ENCODE measurements at regions not wholly inside any gene's neighbourhood (a gene's known extent, or its start where the extent isn't known, plus 50 kb on each side); places are given as distances from the start of the nearest gene placed in this dataset.
A peak's percentile ranks its signal among the peaks of the same experiment; 100 is the strongest.

DNA sequence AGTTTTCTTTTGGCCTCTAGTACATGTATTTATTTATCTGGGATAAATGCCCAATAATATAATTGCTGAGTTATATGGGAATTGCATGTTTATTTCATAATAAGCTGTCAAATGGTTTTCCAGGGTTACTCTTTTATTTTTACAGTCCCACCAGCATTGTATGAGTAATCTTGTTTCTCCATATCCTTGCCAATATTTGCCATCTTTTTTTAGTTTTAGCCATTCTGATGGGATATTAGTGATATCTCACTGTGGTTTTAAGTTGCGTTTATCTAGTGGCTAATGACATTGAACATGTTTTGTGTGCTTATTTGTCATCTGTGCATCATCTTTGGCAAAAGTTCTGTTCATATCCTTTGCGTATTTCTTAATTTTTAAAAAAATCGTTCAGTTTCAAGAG is 372.8 kb upstream of the CCDC179 start:
- no peak overlapping the region for H3K27ac ChIP-seq
- WGBS, 10 experiments = 2 to 100% (median 80%) methylated on average over 1 to 3 of the region's 3 CpGs
- no peak for ATAC-seq (replicated peaks in 6 of 8)
- H3K4me1 ChIP-seq (replicated peaks in 1 of 2) = peaks cover 0 to 6% of the 10 kb centered on the region in 2 donors
- in situ Hi-C loops (cut with MboI; ENCODE audit: low pct_unique_long_range_greater_than_20kb in 2 of 9, low sequenced_read_pairs in 9 of 9, unreplicated experiment in 9 of 9) = loop anchor here in 1 of 9 experiments (25.0 kb wide), 1 partner anchor 96 kb away; no protein-coding TSS in a partner anchor
- H3K4me3 ChIP-seq = no peak overlapping the region

- ATAC-seq (replicated peaks in 6 of 8) = no peak
- no peaks in the 10 kb centered on the region for H3K4me1 ChIP-seq (replicated peaks in 1 of 2)
- no peak overlapping the region for H3K4me3 ChIP-seq
- 0 to 100% (median 79%) methylated on average over 2 of the region's 2 CpGs; no CpG with 5 or more reads in 1 of the 10 experiments for WGBS, 10 experiments
- no peak overlapping the region for H3K27ac ChIP-seq
- in situ Hi-C loops (cut with MboI; ENCODE audit: low pct_unique_long_range_greater_than_20kb in 2 of 9, low sequenced_read_pairs in 9 of 9, unreplicated experiment in 9 of 9) = loop anchor here in 1 of 9 experiments (25.0 kb wide), 1 partner anchor 100 kb away; no protein-coding TSS in a partner anchor
Observed at GRCh38 chr11:23236826-23237555, 376.7 kb upstream of the CCDC179 start.

DNA sequence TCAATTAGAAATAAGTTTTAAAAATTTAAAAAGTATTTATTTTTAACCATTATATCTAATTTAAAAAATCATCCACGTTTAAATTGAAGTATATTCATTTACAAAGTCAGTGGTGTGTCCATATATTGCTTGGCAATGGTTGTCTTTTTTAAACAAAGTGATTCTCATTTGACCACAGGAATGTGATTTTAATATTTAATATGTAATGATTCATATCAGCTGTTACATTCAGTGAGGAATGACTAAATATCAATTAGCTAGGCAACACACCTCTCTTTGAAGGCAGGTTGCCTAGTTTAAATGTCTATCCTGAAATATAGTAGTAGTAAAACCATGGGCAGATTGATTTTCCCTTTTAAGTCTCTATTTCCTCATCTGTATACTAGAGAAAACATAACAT is 392.2 kb upstream of the CCDC179 start:
- 20 to 100% (median 60%) methylated on average over 1 of the region's 1 CpG for WGBS, 10 experiments
- in situ Hi-C loops (cut with MboI; ENCODE audit: low pct_unique_long_range_greater_than_20kb in 2 of 9, low sequenced_read_pairs in 9 of 9, unreplicated experiment in 9 of 9) = no loop called here
- Histone ChIP-seq H3K27ac (no peak overlapping the region), H3K4me1 (replicated peaks in 1 of 2) (no peaks in the 10 kb centered on the region), H3K4me3 (no peak overlapping the region)
- no peak for ATAC-seq (replicated peaks in 6 of 8)

DNA sequence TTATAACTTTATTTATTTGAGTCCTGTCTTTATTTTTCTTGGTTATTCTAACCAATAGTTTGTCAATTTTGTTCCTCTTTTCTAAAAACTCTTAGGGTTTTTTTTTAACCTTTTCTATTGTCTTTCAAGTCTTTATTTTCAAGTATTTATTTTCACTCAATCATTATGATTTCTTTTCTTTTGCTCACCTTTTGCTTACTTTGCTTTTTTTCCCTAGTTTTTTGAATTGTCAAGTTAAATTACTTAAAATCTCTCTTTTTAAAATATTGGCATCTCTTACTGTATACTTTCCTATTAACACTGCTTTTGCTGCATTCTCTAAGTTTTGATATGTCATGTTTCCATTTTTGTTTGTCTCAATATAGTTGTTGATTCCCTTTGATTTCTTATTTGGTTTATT is 396.8 kb upstream of the CCDC179 start:
- ATAC-seq (replicated peaks in 6 of 8) = no peak
- in situ Hi-C loops (cut with MboI; ENCODE audit: low pct_unique_long_range_greater_than_20kb in 2 of 9, low sequenced_read_pairs in 9 of 9, unreplicated experiment in 9 of 9) = no loop called here
- Histone ChIP-seq H3K4me3 (no peak overlapping the region), H3K27ac (no peak overlapping the region), H3K4me1 (replicated peaks in 1 of 2) (no peaks in the 10 kb centered on the region)

GRCh38 chr11:23257556-23257955 is 397.3 kb upstream of the CCDC179 start:
- no peak for ATAC-seq (replicated peaks in 6 of 8)
- in situ Hi-C loops (cut with MboI; ENCODE audit: low pct_unique_long_range_greater_than_20kb in 2 of 9, low sequenced_read_pairs in 9 of 9, unreplicated experiment in 9 of 9) = no loop called here
- Histone ChIP-seq H3K4me1 (replicated peaks in 1 of 2) (no peaks in the 10 kb centered on the region), H3K27ac (no peak overlapping the region), H3K4me3 (no peak overlapping the region)

DNA sequence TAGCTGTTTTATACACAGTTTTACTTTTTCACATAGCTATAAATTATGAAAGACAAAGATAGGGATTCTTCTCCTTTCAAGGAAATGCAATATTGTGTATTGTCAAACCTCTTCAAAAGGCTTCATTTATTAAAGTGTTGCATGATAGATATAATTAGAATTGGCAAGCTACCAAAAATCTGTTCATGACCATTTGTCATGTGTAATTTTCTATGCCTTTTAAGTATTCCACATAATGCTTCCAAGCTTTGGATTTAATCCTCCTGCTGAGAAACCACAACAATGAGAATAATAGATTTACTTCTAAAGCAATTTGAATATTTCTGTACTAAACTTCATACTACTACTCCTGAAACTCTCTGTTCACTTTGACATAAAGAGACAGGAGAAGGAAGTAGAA is 403.2 kb upstream of the CCDC179 start:
- Histone ChIP-seq H3K4me3 (no peak overlapping the region), H3K4me1 (replicated peaks in 1 of 2) (peaks cover 0 to 10% of the 10 kb centered on the region in 2 donors), H3K27ac (no peak overlapping the region)
- in situ Hi-C loops (cut with MboI; ENCODE audit: low pct_unique_long_range_greater_than_20kb in 2 of 9, low sequenced_read_pairs in 9 of 9, unreplicated experiment in 9 of 9) = no loop called here
- no peak for ATAC-seq (replicated peaks in 6 of 8)

GRCh38 chr11:23272095-23272494 is 411.8 kb upstream of the CCDC179 start:
- H3K4me1 ChIP-seq (replicated peaks in 1 of 2) = peaks cover 0 to 3% of the 10 kb centered on the region in 2 donors
- in situ Hi-C loops (cut with MboI; ENCODE audit: low pct_unique_long_range_greater_than_20kb in 2 of 9, low sequenced_read_pairs in 9 of 9, unreplicated experiment in 9 of 9) = no loop called here

DNA sequence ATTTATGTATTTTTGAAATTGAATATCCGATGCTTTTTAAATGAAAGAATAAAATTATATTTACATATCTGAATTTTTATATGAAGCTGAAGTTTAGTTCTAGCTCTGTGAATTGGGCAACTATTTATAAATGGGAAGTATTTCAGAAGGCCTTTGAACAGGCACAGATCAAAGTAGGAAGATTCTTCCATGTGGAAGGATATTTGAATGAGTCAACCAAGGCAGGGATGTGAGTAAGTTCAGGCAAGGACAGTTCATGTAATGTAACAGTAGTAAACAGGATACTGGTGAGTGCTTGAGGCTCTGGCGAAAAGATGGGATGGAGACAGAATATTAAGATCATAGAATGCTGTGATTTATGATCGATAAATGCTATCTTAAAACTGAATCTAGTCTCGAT is 417.8 kb upstream of the CCDC179 start:
- WGBS, 10 experiments = 51 to 100% (median 80%) methylated on average over 2 to 4 of the region's 4 CpGs
- ATAC-seq (replicated peaks in 6 of 8) = no peak
- in situ Hi-C loops (cut with MboI; ENCODE audit: low pct_unique_long_range_greater_than_20kb in 2 of 9, low sequenced_read_pairs in 9 of 9, unreplicated experiment in 9 of 9) = no loop called here
- Histone ChIP-seq H3K27ac (no peak overlapping the region), H3K4me1 (replicated peaks in 1 of 2) (no peaks in the 10 kb centered on the region), H3K4me3 (no peak overlapping the region)

More at GRCh38 chr11:23272095-23272494, 411.8 kb upstream of the CCDC179 start:
- Histone ChIP-seq H3K4me3 (no peak overlapping the region), H3K27ac (no peak overlapping the region)
- no peak for ATAC-seq (replicated peaks in 6 of 8)

DNA sequence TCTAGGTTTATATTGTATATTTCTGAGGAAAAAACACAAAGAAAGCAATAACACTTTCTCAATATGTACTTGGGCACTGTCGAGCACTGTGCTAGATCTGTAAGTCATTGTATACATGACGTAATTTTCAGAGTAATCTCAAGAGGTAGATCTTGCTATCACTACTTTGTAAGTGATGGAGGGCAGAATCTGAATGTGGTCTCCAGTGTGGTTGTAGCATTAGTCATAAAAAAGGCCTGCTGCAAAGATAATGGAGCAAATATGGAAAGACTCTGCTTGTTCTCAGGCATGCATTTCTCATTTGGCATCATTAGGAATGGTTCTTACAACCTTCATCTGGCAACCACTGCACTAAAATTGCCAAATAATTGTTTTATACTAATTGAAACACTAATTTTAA is 419.8 kb upstream of the CCDC179 start:
- in situ Hi-C loops (cut with MboI; ENCODE audit: low pct_unique_long_range_greater_than_20kb in 2 of 9, low sequenced_read_pairs in 9 of 9, unreplicated experiment in 9 of 9) = no loop called here

GRCh38 chr11:23283666-23284065 is 423.4 kb upstream of the CCDC179 start:
- 67 to 100% (median 100%) methylated on average over 1 of the region's 1 CpG; no CpG with 5 or more reads in 5 of the 10 experiments for WGBS, 10 experiments
- H3K4me3 ChIP-seq = no peak overlapping the region
- in situ Hi-C loops (cut with MboI; ENCODE audit: low pct_unique_long_range_greater_than_20kb in 2 of 9, low sequenced_read_pairs in 9 of 9, unreplicated experiment in 9 of 9) = no loop called here
- H3K4me1 ChIP-seq (replicated peaks in 1 of 2) = no peaks in the 10 kb centered on the region
- no peak for ATAC-seq (replicated peaks in 6 of 8)
- no peak overlapping the region for H3K27ac ChIP-seq

More for the DNA sequence above, 419.8 kb upstream of the CCDC179 start:
- ATAC-seq (replicated peaks in 6 of 8) = no peak
- Histone ChIP-seq H3K27ac (no peak overlapping the region), H3K4me1 (replicated peaks in 1 of 2) (no peaks in the 10 kb centered on the region), H3K4me3 (no peak overlapping the region)
- 53 to 100% (median 92%) methylated on average over 1 to 2 of the region's 2 CpGs; no CpG with 5 or more reads in 1 of the 10 experiments for WGBS, 10 experiments

DNA sequence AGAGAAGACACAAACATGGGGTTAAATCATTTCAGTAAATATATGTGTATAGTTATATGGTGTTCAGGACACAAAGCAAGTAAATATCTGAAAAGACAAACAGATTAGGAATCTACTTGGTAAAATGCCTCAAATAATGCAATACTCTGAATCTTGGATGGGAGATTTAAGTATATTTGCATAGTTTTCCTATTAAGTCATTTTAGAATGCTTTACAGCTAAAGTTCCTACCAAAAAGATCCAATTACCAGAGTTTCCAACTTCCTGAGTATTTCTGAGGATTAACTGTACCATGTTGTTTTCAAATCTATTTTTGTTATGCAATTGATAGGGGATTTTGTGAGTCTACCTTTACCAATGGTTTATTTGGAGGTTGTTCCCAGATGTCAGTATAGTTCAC is 424.4 kb upstream of the CCDC179 start:
- no peaks in the 10 kb centered on the region for H3K4me1 ChIP-seq (replicated peaks in 1 of 2)
- in situ Hi-C loops (cut with MboI; ENCODE audit: low pct_unique_long_range_greater_than_20kb in 2 of 9, low sequenced_read_pairs in 9 of 9, unreplicated experiment in 9 of 9) = no loop called here
- ATAC-seq (replicated peaks in 6 of 8) = no peak
- H3K27ac ChIP-seq = no peak overlapping the region
- H3K4me3 ChIP-seq = no peak overlapping the region

- ATAC-seq (replicated peaks in 6 of 8) = peak in 6 of 8 experiments; percentile 65 to 99 (median 82)
- in situ Hi-C loops (cut with MboI; ENCODE audit: low pct_unique_long_range_greater_than_20kb in 2 of 9, low sequenced_read_pairs in 9 of 9, unreplicated experiment in 9 of 9) = no loop called here
- no peaks in the 10 kb centered on the region for H3K4me1 ChIP-seq (replicated peaks in 1 of 2)
Observed at GRCh38 chr11:23288003-23288783, 427.9 kb upstream of the CCDC179 start.

GRCh38 chr11:23295241-23295640 is 435.0 kb upstream of the CCDC179 start:
- ATAC-seq (replicated peaks in 6 of 8) = no peak
- Histone ChIP-seq H3K4me1 (replicated peaks in 1 of 2) (no peaks in the 10 kb centered on the region), H3K27ac (no peak overlapping the region), H3K4me3 (no peak overlapping the region)
- WGBS, 10 experiments = 8 to 100% (median 47%) methylated on average over 1 to 2 of the region's 2 CpGs
- in situ Hi-C loops (cut with MboI; ENCODE audit: low pct_unique_long_range_greater_than_20kb in 2 of 9, low sequenced_read_pairs in 9 of 9, unreplicated experiment in 9 of 9) = no loop called here

More at GRCh38 chr11:23288003-23288783, 427.9 kb upstream of the CCDC179 start:
- H3K4me3 ChIP-seq = no peak overlapping the region
- WGBS, 10 experiments = 0 to 100% (median 33%) methylated on average over 1 of the region's 1 CpG; no CpG with 5 or more reads in 2 of the 10 experiments
- no peak overlapping the region for H3K27ac ChIP-seq

DNA sequence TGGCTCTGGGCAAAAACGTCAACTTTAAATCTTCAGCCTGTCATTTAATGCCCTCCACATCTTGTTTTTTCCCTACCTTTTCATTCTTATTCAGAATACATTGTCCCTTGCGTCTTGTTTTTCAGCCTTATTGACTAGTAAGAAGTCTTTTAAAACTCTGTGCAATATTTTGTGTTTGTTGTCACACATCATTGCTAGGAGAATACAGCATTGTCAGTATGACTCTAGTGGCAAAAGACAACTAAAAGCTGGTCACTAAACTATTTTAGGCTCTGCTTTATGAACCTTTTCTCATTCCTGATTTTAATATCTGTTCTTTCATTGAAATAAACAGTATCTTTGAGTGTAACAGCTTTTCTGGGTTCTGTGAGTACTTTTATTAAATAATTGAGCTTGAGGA is 447.8 kb upstream of the CCDC179 start:
- Histone ChIP-seq H3K4me1 (replicated peaks in 1 of 2) (peaks cover 0 to 10% of the 10 kb centered on the region in 2 donors), H3K4me3 (no peak overlapping the region), H3K27ac (no peak overlapping the region)
- in situ Hi-C loops (cut with MboI; ENCODE audit: low pct_unique_long_range_greater_than_20kb in 2 of 9, low sequenced_read_pairs in 9 of 9, unreplicated experiment in 9 of 9) = no loop called here
- 36 to 100% (median 53%) methylated on average over 1 to 2 of the region's 2 CpGs; no CpG with 5 or more reads in 1 of the 10 experiments for WGBS, 10 experiments
- ATAC-seq (replicated peaks in 6 of 8) = no peak

Data from motor neuron (in vitro differentiated cells).